Heart left ventricle (tissue), 13 donors: ENCODE measurements at regions not wholly inside any gene's neighbourhood (a gene's known extent, or its start where the extent isn't known, plus 50 kb on each side); places are given as distances from the start of the nearest gene placed in this dataset.

Experiments used
- CTCF ChIP-seq, 12 donors: fragments of 200-600 bp; sonication (generic) in 4 of 12; IDR thresholded peaks; one replicate each; pipeline versions ENCODE4 v1.5.0 to v1.8.0; 2018 to 2022; ENCODE audit warnings: antibody characterized with exemption in 12 of 12, mild to moderate bottlenecking in 5 of 12
- POLR2A ChIP-seq, 2 donors: fragments of 450-650 bp; IDR thresholded peaks; one replicate each; pipeline ENCODE4 v1.6.1; 2017; ENCODE audit warnings: antibody characterized with exemption in 2 of 2, mild to moderate bottlenecking in 2 of 2, moderate library complexity in 2 of 2
- donor health status: ischemic (EF 13 %, LVEDD 7.1; RV severe dilation, severe dysfunction).
- donor health status: DM: no; HTN: yes; CAD: no.
- donor health status: DM: no; HTN: no; CAD: no.
- donor health status: ischemic (EF 25% LVEDD 6.9; RV normal size, moderate dysfunction).
- donor health status: ischemic (EF 25% LVEDD 5.7; RV mildly dilated, moderate dysfunction).
- donor health status: ischemic (EF 35%, LVEDD 5.7; RV mildly dilated, moderate dysfunction).
- donor health status: nonischemic (EF 11% LVEDD 7.7; RV severe dilation, severe dysfunction).
- donor health status: DM: yes; HTN: yes; CAD: no.
- donor health status: PGD.
- donor health status: ischemic (EF 29% LVEDD 5.4; RV normal size, mild dysfunction).
- donor health status: nonischemic (EF 23%, LVEDD 6.1; RV moderate dilation, normal function).

GRCh38 chr2:220931491-220931890 is 640.6 kb downstream of the EPHA4 start:
- TF ChIP-seq CTCF (IDR thresholded peaks at IDR 0.05): no peak
- no peak for TF ChIP-seq POLR2A (IDR thresholded peaks at IDR 0.05)
